Psoas muscle (tissue), 7 donors: ENCODE measurements at regions not wholly inside any gene's neighbourhood (a gene's known extent, or its start where the extent isn't known, plus 50 kb on each side); places are given as distances from the start of the nearest gene placed in this dataset.

Experiments
- ATAC-seq, 4 donors: fragments of 200-7000 bp; cut with Tn5 transposase; one replicate each; pipeline ENCODE4 v1.9.1; 2020; ENCODE audit warnings: moderate library complexity in 3 of 4, mild to moderate bottlenecking in 2 of 4
- DNase-seq, 2 donors: peaks; one replicate each; pipeline ENCODE4 v3.0.0-alpha.2; 2020
- H3K27ac ChIP-seq: fragments of 200-600 bp; one replicate; pipeline ENCODE4 v1.8.0; 2022
- H3K27me3 ChIP-seq, 3 donors: fragments of 200-600 bp in 1 of 3; one replicate each; pipeline versions ENCODE4 v1.6.1 to v1.8.0; 2013 to 2022; ENCODE audit warnings: low read length in 2 of 3, mild to moderate bottlenecking in 2 of 3, moderate library complexity in 1 of 3; ENCODE audit not compliant: insufficient read depth in 3 of 3
- H3K36me3 ChIP-seq, 2 donors: fragments of 200-600 bp in 1 of 2; one replicate each; pipeline versions ENCODE4 v1.6.1 to v1.8.0; 2013 to 2022; ENCODE audit warnings: low read depth in 1 of 2, mild to moderate bottlenecking in 1 of 2, moderate library complexity in 1 of 2; ENCODE audit not compliant: insufficient read depth in 1 of 2
- H3K4me1 ChIP-seq: fragments of 200-600 bp; one replicate; pipeline ENCODE4 v1.8.0; 2022
- H3K4me3 ChIP-seq: fragments of 200-600 bp; one replicate; pipeline ENCODE4 v1.8.0; 2022; ENCODE audit warnings: mild to moderate bottlenecking
- H3K9me3 ChIP-seq: fragments of 200-600 bp; one replicate; pipeline ENCODE4 v1.8.0; 2022
- CTCF ChIP-seq: fragments of 200-600 bp; IDR thresholded peaks from one replicate; pipeline ENCODE4 v1.8.0; 2022; ENCODE audit warnings: antibody characterized with exemption
- WGBS, 3 donors: extraction: QIAGEN DNeasy Blood & Tissue Kit; methylation state at CpG; one replicate each; pipeline versions ENCODE4 v1.1.6 to v1.1.7; 2013; 5-methylcytosine and 5-hydroxymethylcytosine counted together
- intact Hi-C, 2 donors: fragments of 100-400 bp; cut with DNase I; formaldehyde crosslinking; loops; one replicate each; pipeline versions ENCODE4 v1.11.0 to v1.14.2; 2022
- donor health status: healthy with polysubstance abuse.
- donor health status: DM: no; HTN: no; CAD: no; lungs with moderate emphysema.
- donor health status: Bipolar disorder and iron deficiency.
- donor health status: healthy.
- donor health status: DM: yes; HTN: yes; CAD: no.
- donor health status: DM: no; HTN: no; CAD: no.
- donor health status: DM: yes; HTN: yes; CAD: no.

GRCh38 chr18:78411539-78411938, 568.1 kb upstream of the SALL3 start:
- ATAC-seq: no peak
- intact Hi-C loops: no loop called here

GRCh38 chr18:78414302-78414701, 565.3 kb upstream of the SALL3 start:
- 26 to 77% (median 52%) methylated on average over 2 of the region's 2 CpGs for WGBS, 3 donors
- Histone ChIP-seq H3K4me3 (no peak overlapping the region), H3K27me3 (no peaks in the 10 kb centered on the region), H3K9me3 (no peaks in the 10 kb centered on the region), H3K27ac (no peak overlapping the region), H3K4me1 (no peaks in the 10 kb centered on the region), H3K36me3 (no peaks in the 10 kb centered on the region)
- ATAC-seq: no peak
- intact Hi-C loops: no loop called here
- no peak for DNase-seq
- TF ChIP-seq CTCF: no peak

More at GRCh38 chr18:78411539-78411938, 568.1 kb upstream of the SALL3 start:
- no peaks in the 10 kb centered on the region for H3K4me1 ChIP-seq
- H3K4me3 ChIP-seq: no peak overlapping the region
- no peak for DNase-seq
- 86 to 90% (median 90%) methylated on average over 6 of the region's 6 CpGs for WGBS, 3 donors
- H3K36me3 ChIP-seq: no peaks in the 10 kb centered on the region
- no peak for TF ChIP-seq CTCF
- H3K9me3 ChIP-seq: no peaks in the 10 kb centered on the region
- H3K27ac ChIP-seq: no peak overlapping the region
- H3K27me3 ChIP-seq: no peaks in the 10 kb centered on the region

DNA sequence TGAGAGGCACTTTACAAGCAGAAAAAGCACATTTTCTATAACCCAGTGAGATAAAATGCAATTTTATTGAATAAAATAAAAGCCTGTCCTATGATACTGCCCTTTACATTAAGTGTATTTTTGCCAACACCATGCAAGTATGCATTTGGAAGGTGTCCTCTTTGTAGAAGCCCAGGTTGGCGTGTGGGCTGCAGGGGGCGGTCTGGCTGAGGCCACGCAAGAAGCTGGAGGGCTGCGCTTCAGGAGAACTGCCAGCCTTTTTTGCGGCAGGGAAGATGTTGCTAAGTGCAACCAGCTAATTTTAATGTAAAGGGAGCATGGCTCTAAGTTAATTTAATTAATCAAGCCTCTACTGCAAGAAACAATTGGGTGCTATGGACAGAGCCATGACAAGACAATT, 562.8 kb upstream of the SALL3 start:
- no peak for ATAC-seq
- no peak overlapping the region for H3K4me3 ChIP-seq
- intact Hi-C loops: no loop called here
- no peak for DNase-seq
- H3K9me3 ChIP-seq: no peaks in the 10 kb centered on the region
- H3K4me1 ChIP-seq: no peaks in the 10 kb centered on the region
- H3K27me3 ChIP-seq: no peaks in the 10 kb centered on the region
- no peaks in the 10 kb centered on the region for H3K36me3 ChIP-seq
- H3K27ac ChIP-seq: no peak overlapping the region
- WGBS, 3 donors: 89 to 91% (median 91%) methylated on average over 5 of the region's 5 CpGs
- no peak for TF ChIP-seq CTCF

- Histone ChIP-seq H3K9me3 (no peaks in the 10 kb centered on the region), H3K36me3 (no peaks in the 10 kb centered on the region), H3K27ac (no peak overlapping the region), H3K4me3 (no peak overlapping the region), H3K27me3 (no peaks in the 10 kb centered on the region), H3K4me1 (no peaks in the 10 kb centered on the region)
- DNase-seq: no peak
- no peak for TF ChIP-seq CTCF
- whole genome bisulfite sequencing, 3 donors: 61 to 65% (median 64%) methylated on average over 7 of the region's 7 CpGs
- ATAC-seq: no peak
- intact Hi-C loops: no loop called here
Observed at GRCh38 chr18:78418379-78418778, 561.2 kb upstream of the SALL3 start.

DNA sequence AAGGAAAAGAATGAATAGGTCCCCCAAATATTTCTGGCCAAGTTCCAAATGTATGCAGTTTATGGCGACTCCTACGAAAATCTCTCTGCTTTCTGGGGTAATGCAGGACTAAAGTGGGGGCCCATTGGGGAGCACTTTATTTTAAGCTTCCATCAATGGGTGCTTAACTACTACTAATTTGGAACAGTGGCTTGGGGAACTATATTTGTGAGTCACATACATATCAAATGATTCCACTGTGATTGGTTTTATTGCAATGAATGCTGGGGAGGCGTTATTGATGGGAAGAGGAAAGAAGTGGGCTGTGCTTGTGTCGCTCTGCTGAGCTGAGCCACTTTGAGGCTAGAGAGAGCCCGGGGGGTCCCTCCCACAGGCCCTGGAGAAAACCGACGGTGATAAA, 560.4 kb upstream of the SALL3 start:
- H3K4me1 ChIP-seq: no peaks in the 10 kb centered on the region
- H3K4me3 ChIP-seq: no peak overlapping the region
- H3K27me3 ChIP-seq: no peaks in the 10 kb centered on the region
- no peak for DNase-seq
- no peak overlapping the region for H3K27ac ChIP-seq
- no peak for ATAC-seq
- no peaks in the 10 kb centered on the region for H3K36me3 ChIP-seq
- TF ChIP-seq CTCF: no peak
- intact Hi-C loops: no loop called here
- 53 to 63% (median 60%) methylated on average over 7 of the region's 7 CpGs for WGBS, 3 donors
- H3K9me3 ChIP-seq: no peaks in the 10 kb centered on the region
